Common myeloid progenitor, CD34-positive (primary cell): ENCODE measurements at regions not wholly inside any gene's neighbourhood (a gene's known extent, or its start where the extent isn't known, plus 50 kb on each side); places are given as distances from the start of the nearest gene placed in this dataset.

Experiments
- CTCF ChIA-PET: fragments of 350-600 bp; sonication (Branson Sonifier 250); formaldehyde crosslinking; loops from one replicate; lab custom pipeline; 2021; ENCODE audit warnings: antibody characterized with exemption; lab: Charles Lee
- POLR2A ChIA-PET: fragments of 350-600 bp; sonication (Branson Sonifier 250); formaldehyde crosslinking; loops from one replicate; lab custom pipeline; 2021; ENCODE audit warnings: antibody characterized with exemption; lab: Charles Lee
- DNase-seq, 3 donors: peaks; one replicate each; pipeline versions ENCODE4 v3.0.0 to v3.0.0-alpha.2; 2013
- H3K27ac ChIP-seq, 2 experiments: 1 replicate in 1 of 2; 2 replicates in 1 of 2; pipeline ENCODE4 v1.7.0; 2013; ENCODE audit warnings: inconsistent platforms in 2 of 2, low read length in 2 of 2, mild to moderate bottlenecking in 2 of 2, low read depth in 1 of 2, moderate library complexity in 1 of 2; ENCODE audit not compliant: severe bottlenecking in 2 of 2, insufficient read depth in 1 of 2, poor library complexity in 1 of 2
- H3K27me3 ChIP-seq, 5 experiments: replicated peaks in 2 of 5; 1 replicate in 3 of 5; 2 replicates in 2 of 5; pipeline versions ENCODE4 v1.6.1 to v1.7.0; 2013; ENCODE audit warnings: low read length in 4 of 5, mild to moderate bottlenecking in 2 of 5, moderate library complexity in 2 of 5, inconsistent platforms in 1 of 5; ENCODE audit not compliant: insufficient read depth in 5 of 5, control insufficient read depth in 4 of 5
- H3K36me3 ChIP-seq, 4 experiments: 1 replicate in 2 of 4; 2 replicates in 2 of 4; pipeline versions ENCODE4 v1.6.1 to v1.7.0; 2013; ENCODE audit warnings: low read length in 3 of 4, control low read depth in 1 of 4, mild to moderate bottlenecking in 1 of 4; ENCODE audit not compliant: control insufficient read depth in 4 of 4, insufficient read depth in 4 of 4
- H3K4me1 ChIP-seq, 4 experiments: 1 replicate in 3 of 4; 2 replicates in 1 of 4; pipeline versions ENCODE4 v1.6.1 to v1.7.1; 2013; ENCODE audit warnings: low read length in 3 of 4, mild to moderate bottlenecking in 3 of 4, control low read depth in 1 of 4, inconsistent platforms in 1 of 4, moderate library complexity in 1 of 4; ENCODE audit not compliant: control insufficient read depth in 4 of 4, insufficient read depth in 4 of 4; ENCODE audit errors: control extremely low read depth in 1 of 4
- H3K4me3 ChIP-seq, 7 experiments: 1 replicate in 4 of 7; 2 replicates in 3 of 7; pipeline versions ENCODE4 v1.5.1 to v1.7.0; 2013; ENCODE audit warnings: mild to moderate bottlenecking in 7 of 7, low read length in 6 of 7, moderate library complexity in 6 of 7, inconsistent platforms in 2 of 7, low read depth in 2 of 7, control low read depth in 1 of 7; ENCODE audit not compliant: insufficient read depth in 4 of 7, control insufficient read depth in 1 of 7; ENCODE audit errors: extremely low read depth in 1 of 7
- H3K9me3 ChIP-seq, 5 experiments: 1 replicate in 4 of 5; 2 replicates in 1 of 5; pipeline versions ENCODE4 v1.6.1 to v1.7.1; 2013; ENCODE audit warnings: low read length in 4 of 5, mild to moderate bottlenecking in 2 of 5, inconsistent platforms in 1 of 5, low read depth in 1 of 5, moderate library complexity in 1 of 5; ENCODE audit not compliant: control insufficient read depth in 4 of 5, insufficient read depth in 2 of 5; ENCODE audit errors: control extremely low read depth in 1 of 5
- whole genome bisulfite sequencing: methylation state at CpG from one replicate; pipeline ENCODE4 v1.1.5; 2013; ENCODE audit not compliant: insufficient coverage; 5-methylcytosine and 5-hydroxymethylcytosine counted together

GRCh38 chr2:2720351-2720750, 389.3 kb upstream of the MYT1L start:
- H3K4me3 ChIP-seq: no peak overlapping the region
- POLR2A ChIA-PET: no interaction called here
- H3K9me3 ChIP-seq: no peaks in the 10 kb centered on the region
- no peaks in the 10 kb centered on the region for H3K4me1 ChIP-seq
- H3K27ac ChIP-seq: no peak overlapping the region
- peaks cover 0 to 5% (median 3%) of the 10 kb centered on the region in 5 experiments for H3K27me3 ChIP-seq
- H3K36me3 ChIP-seq: no peaks in the 10 kb centered on the region
- DNase-seq: no peak
- CTCF ChIA-PET: no interaction called here
- WGBS: 89% methylated on average over 8 of the region's 9 CpGs

GRCh38 chr2:2719781-2720180, 388.7 kb upstream of the MYT1L start:
- Histone ChIP-seq H3K27ac (no peak overlapping the region), H3K27me3 (peaks cover 0 to 5% (median 3%) of the 10 kb centered on the region in 5 experiments), H3K4me3 (no peak overlapping the region), H3K9me3 (no peaks in the 10 kb centered on the region), H3K4me1 (no peaks in the 10 kb centered on the region), H3K36me3 (no peaks in the 10 kb centered on the region)
- DNase-seq: no peak
- WGBS: 79% methylated on average over 8 of the region's 8 CpGs
- CTCF ChIA-PET: no interaction called here
- POLR2A ChIA-PET: no interaction called here

GRCh38 chr2:2719015-2719414, 387.9 kb upstream of the MYT1L start:
- no peak overlapping the region for H3K4me3 ChIP-seq
- ChIA-PET POLR2A (no interaction called here), CTCF (no interaction called here)
- H3K27me3 ChIP-seq: peaks cover 0 to 5% (median 3%) of the 10 kb centered on the region in 5 experiments
- WGBS: 69% methylated on average over 5 of the region's 6 CpGs
- H3K4me1 ChIP-seq: no peaks in the 10 kb centered on the region
- DNase-seq: peak in 1 of 3 donors; percentile 19
- H3K27ac ChIP-seq: no peak overlapping the region
- no peaks in the 10 kb centered on the region for H3K9me3 ChIP-seq
- no peaks in the 10 kb centered on the region for H3K36me3 ChIP-seq

GRCh38 chr2:2717406-2717805, 386.3 kb upstream of the MYT1L start:
- DNase-seq: no peak
- H3K27ac ChIP-seq: no peak overlapping the region
- 90% methylated on average over 7 of the region's 7 CpGs for WGBS
- H3K4me3 ChIP-seq: no peak overlapping the region
- no peaks in the 10 kb centered on the region for H3K36me3 ChIP-seq
- H3K27me3 ChIP-seq: peaks cover 0 to 8% (median 3%) of the 10 kb centered on the region in 5 experiments
- no peaks in the 10 kb centered on the region for H3K4me1 ChIP-seq
- CTCF ChIA-PET: no interaction called here
- POLR2A ChIA-PET: interaction anchor here (1.0 kb wide), 1 partner anchor 46 kb away, joined by 3 read pairs; no protein-coding TSS in a partner anchor
- no peaks in the 10 kb centered on the region for H3K9me3 ChIP-seq

- Histone ChIP-seq H3K27me3 (peaks cover 0 to 9% (median 3%) of the 10 kb centered on the region in 5 experiments), H3K27ac (no peak overlapping the region), H3K4me1 (no peaks in the 10 kb centered on the region), H3K9me3 (no peaks in the 10 kb centered on the region), H3K36me3 (no peaks in the 10 kb centered on the region), H3K4me3 (no peak overlapping the region)
- DNase-seq: no peak
- ChIA-PET CTCF (no interaction called here), POLR2A (interaction anchor here (1.0 kb wide), 1 partner anchor 47 kb away, joined by 3 read pairs; no protein-coding TSS in a partner anchor)
- 89% methylated on average over 10 of the region's 11 CpGs for WGBS
Measured at GRCh38 chr2:2716771-2717170, 385.7 kb upstream of the MYT1L start.

GRCh38 chr2:2715036-2715818, 384.2 kb upstream of the MYT1L start:
- Histone ChIP-seq H3K27ac (no peak overlapping the region), H3K4me1 (no peaks in the 10 kb centered on the region), H3K4me3 (no peak overlapping the region), H3K36me3 (no peaks in the 10 kb centered on the region), H3K9me3 (no peaks in the 10 kb centered on the region), H3K27me3 (peaks cover 0 to 9% (median 3%) of the 10 kb centered on the region in 5 experiments)
- DNase-seq: no peak
- ChIA-PET POLR2A (interaction anchor here (0.6 kb wide), 1 partner anchor 10 kb away, joined by 3 read pairs; no protein-coding TSS in a partner anchor), CTCF (no interaction called here)
- WGBS: 93% methylated on average over 12 of the region's 18 CpGs

GRCh38 chr2:2714408-2714807, 383.3 kb upstream of the MYT1L start:
- H3K9me3 ChIP-seq: no peaks in the 10 kb centered on the region
- no peak overlapping the region for H3K4me3 ChIP-seq
- POLR2A ChIA-PET: no interaction called here
- DNase-seq: no peak
- H3K36me3 ChIP-seq: no peaks in the 10 kb centered on the region
- 78% methylated on average over 4 of the region's 7 CpGs for WGBS
- no peak overlapping the region for H3K27ac ChIP-seq
- CTCF ChIA-PET: no interaction called here
- peaks cover 0 to 9% (median 2%) of the 10 kb centered on the region in 5 experiments for H3K27me3 ChIP-seq
- no peaks in the 10 kb centered on the region for H3K4me1 ChIP-seq
